SK-N-MC (cell line): ENCODE measurements at regions not wholly inside any gene's neighbourhood (a gene's known extent, or its start where the extent isn't known, plus 50 kb on each side); places are given as distances from the start of the nearest gene placed in this dataset.

ENCODE experiments used
- EZH2 ChIP-seq: fragments of 200-600 bp; sonication (generic); IDR thresholded peaks from one replicate; pipeline ENCODE4 v1.6.1; 2017; ENCODE audit warnings: antibody characterized with exemption
- FOXP2 ChIP-seq: optimal IDR thresholded peaks from 2 replicates; pipeline ENCODE3; 2011; ENCODE audit warnings: mild to moderate bottlenecking, moderate library complexity; ENCODE audit not compliant: insufficient read depth; ENCODE audit errors: extremely low read length, control extremely low read depth
- POLR2AphosphoS5 ChIP-seq: IDR thresholded peaks from 2 replicates; pipeline ENCODE4 v1.6.1; 2012; ENCODE audit warnings: mild to moderate bottlenecking, low read depth, low read length, borderline replicate concordance

DNA sequence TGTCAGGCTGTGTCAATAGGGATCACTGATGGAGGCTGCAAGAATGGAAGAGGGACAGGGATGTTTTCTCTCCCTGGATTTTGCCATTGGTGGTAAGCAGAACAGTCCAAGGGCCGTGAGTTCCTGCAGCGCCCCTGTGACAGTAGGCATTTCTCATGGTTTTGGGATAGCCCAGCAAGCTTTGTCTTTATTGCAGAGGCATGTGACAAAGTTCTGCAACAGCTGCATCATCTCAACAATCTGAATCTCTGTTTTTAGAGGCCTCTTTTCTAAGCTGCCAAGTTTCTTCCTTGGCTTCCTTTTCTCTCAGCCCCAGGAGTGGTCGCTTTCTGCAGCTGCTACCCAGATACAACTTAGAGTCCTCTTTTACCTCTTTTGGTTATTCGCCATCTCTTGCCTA is 95.7 kb upstream of the TSHZ3 start:
- no peak for TF ChIP-seq EZH2
- TF ChIP-seq POLR2AphosphoS5: no peak
- no peak for TF ChIP-seq FOXP2
